ENCODE measurements at regions not wholly inside any gene's neighbourhood (a gene's known extent, or its start where the extent isn't known, plus 50 kb on each side); places are given as distances from the start of the nearest gene placed in this dataset.

DNA sequence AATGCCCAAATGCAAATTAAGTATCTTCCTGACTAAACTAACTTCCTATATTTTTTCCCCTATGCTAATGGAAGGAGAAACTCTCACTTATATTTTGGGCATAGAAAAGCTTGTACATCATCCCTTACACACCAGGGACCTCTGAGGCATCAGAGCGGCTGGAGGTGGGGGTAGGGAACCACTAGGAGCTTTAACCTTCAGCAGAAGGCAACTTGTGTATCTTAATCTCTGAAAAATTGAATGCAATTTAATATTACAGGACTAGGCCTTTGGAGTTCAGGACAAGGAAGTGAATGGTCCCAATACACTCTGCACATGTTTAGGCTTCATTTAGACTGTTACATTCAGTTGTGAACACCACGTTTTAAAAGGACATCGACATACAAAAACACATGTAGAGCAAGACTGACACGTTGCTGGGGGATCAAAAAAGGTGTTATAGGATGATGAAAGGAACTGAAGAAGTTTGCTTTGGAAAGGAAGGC lies 85.9 kb downstream of the NAV1 start:
- Histone ChIP-seq H3K4me3 (ENCODE audit: low read depth in 1 of 2, low read length in 2 of 2) (no peak overlapping the region), H3K36me3 (ENCODE audit: control insufficient read depth in 1 of 2, insufficient read depth in 2 of 2, low read length in 2 of 2) (no peaks in the 10 kb centered on the region), H3K9me3 (ENCODE audit: control insufficient read depth in 1 of 2, low read length in 2 of 2) (no peaks in the 10 kb centered on the region), H3K27ac (ENCODE audit: low read depth, low read length) (no peak overlapping the region), H3K9ac (ENCODE audit: low read depth in 1 of 2, low read length in 2 of 2) (no peak overlapping the region), H3K27me3 (ENCODE audit: control insufficient read depth in 1 of 2, insufficient read depth in 2 of 2, low read length in 2 of 2) (no peaks in the 10 kb centered on the region), H3K4me1 (ENCODE audit: control insufficient read depth in 1 of 2, insufficient read depth in 2 of 2, low read length in 2 of 2) (peaks cover 4 to 11% of the 10 kb centered on the region in 2 donors)

GRCh38 chr1:201625226-201625761 lies 86.4 kb downstream of the NAV1 start:
- Histone ChIP-seq H3K27ac (ENCODE audit: low read depth, low read length) (no peak overlapping the region), H3K9me3 (ENCODE audit: control insufficient read depth in 1 of 2, low read length in 2 of 2) (no peaks in the 10 kb centered on the region), H3K9ac (ENCODE audit: low read depth in 1 of 2, low read length in 2 of 2) (no peak overlapping the region), H3K36me3 (ENCODE audit: control insufficient read depth in 1 of 2, insufficient read depth in 2 of 2, low read length in 2 of 2) (no peaks in the 10 kb centered on the region), H3K4me3 (ENCODE audit: low read depth in 1 of 2, low read length in 2 of 2) (no peak overlapping the region), H3K4me1 (ENCODE audit: control insufficient read depth in 1 of 2, insufficient read depth in 2 of 2, low read length in 2 of 2) (peaks cover 4 to 11% of the 10 kb centered on the region in 2 donors), H3K27me3 (ENCODE audit: control insufficient read depth in 1 of 2, insufficient read depth in 2 of 2, low read length in 2 of 2) (no peaks in the 10 kb centered on the region)

GRCh38 chr1:201625851-201626251 lies 86.9 kb downstream of the NAV1 start:
- Histone ChIP-seq H3K4me3 (ENCODE audit: low read depth in 1 of 2, low read length in 2 of 2) (no peak overlapping the region), H3K9me3 (ENCODE audit: control insufficient read depth in 1 of 2, low read length in 2 of 2) (no peaks in the 10 kb centered on the region), H3K9ac (ENCODE audit: low read depth in 1 of 2, low read length in 2 of 2) (no peak overlapping the region), H3K36me3 (ENCODE audit: control insufficient read depth in 1 of 2, insufficient read depth in 2 of 2, low read length in 2 of 2) (no peaks in the 10 kb centered on the region), H3K27me3 (ENCODE audit: control insufficient read depth in 1 of 2, insufficient read depth in 2 of 2, low read length in 2 of 2) (no peaks in the 10 kb centered on the region), H3K4me1 (ENCODE audit: control insufficient read depth in 1 of 2, insufficient read depth in 2 of 2, low read length in 2 of 2) (peaks cover 4 to 11% of the 10 kb centered on the region in 2 donors), H3K27ac (ENCODE audit: low read depth, low read length) (no peak overlapping the region)

GRCh38 chr1:201626629-201627275 lies 87.8 kb downstream of the NAV1 start:
- Histone ChIP-seq H3K4me1 (ENCODE audit: control insufficient read depth in 1 of 2, insufficient read depth in 2 of 2, low read length in 2 of 2) (peaks cover 4 to 11% of the 10 kb centered on the region in 2 donors), H3K27ac (ENCODE audit: low read depth, low read length) (no peak overlapping the region), H3K4me3 (ENCODE audit: low read depth in 1 of 2, low read length in 2 of 2) (no peak overlapping the region), H3K27me3 (ENCODE audit: control insufficient read depth in 1 of 2, insufficient read depth in 2 of 2, low read length in 2 of 2) (no peaks in the 10 kb centered on the region), H3K36me3 (ENCODE audit: control insufficient read depth in 1 of 2, insufficient read depth in 2 of 2, low read length in 2 of 2) (no peaks in the 10 kb centered on the region), H3K9me3 (ENCODE audit: control insufficient read depth in 1 of 2, low read length in 2 of 2) (no peaks in the 10 kb centered on the region), H3K9ac (ENCODE audit: low read depth in 1 of 2, low read length in 2 of 2) (no peak overlapping the region)

GRCh38 chr1:201628490-201628889 lies 89.6 kb downstream of the NAV1 start:
- no peaks in the 10 kb centered on the region for H3K9me3 ChIP-seq (ENCODE audit: control insufficient read depth in 1 of 2, low read length in 2 of 2)
- H3K36me3 ChIP-seq (ENCODE audit: control insufficient read depth in 1 of 2, insufficient read depth in 2 of 2, low read length in 2 of 2), result no peaks in the 10 kb centered on the region
- H3K4me1 ChIP-seq (ENCODE audit: control insufficient read depth in 1 of 2, insufficient read depth in 2 of 2, low read length in 2 of 2), result peaks cover 17 to 27% of the 10 kb centered on the region in 2 donors
- no peaks in the 10 kb centered on the region for H3K27me3 ChIP-seq (ENCODE audit: control insufficient read depth in 1 of 2, insufficient read depth in 2 of 2, low read length in 2 of 2)
- H3K9ac ChIP-seq (ENCODE audit: low read depth in 1 of 2, low read length in 2 of 2), result no peak overlapping the region
- H3K4me3 ChIP-seq (ENCODE audit: low read depth in 1 of 2, low read length in 2 of 2), result no peak overlapping the region
- no peak overlapping the region for H3K27ac ChIP-seq (ENCODE audit: low read depth, low read length)

DNA sequence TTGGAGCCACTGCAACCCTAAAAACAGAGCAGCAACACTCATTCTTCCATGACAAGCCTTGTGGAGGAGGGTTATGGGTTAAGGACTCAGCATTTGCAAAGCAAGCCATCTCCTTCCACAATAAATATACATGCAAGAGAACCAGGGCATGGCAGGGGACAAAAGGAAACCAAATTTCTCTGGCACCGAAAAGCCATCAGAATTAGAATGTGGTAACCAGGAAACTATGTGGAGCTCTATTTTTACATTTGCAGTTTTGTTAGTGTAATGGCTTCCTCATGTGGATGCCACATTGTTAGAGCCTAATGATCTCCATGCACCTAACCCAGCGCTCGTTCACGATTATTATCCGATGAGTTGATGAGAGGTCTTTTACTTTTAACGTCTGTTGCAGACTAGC lies 91.7 kb downstream of the NAV1 start:
- Histone ChIP-seq H3K4me3 (ENCODE audit: low read depth in 1 of 2, low read length in 2 of 2) (no peak overlapping the region), H3K27me3 (ENCODE audit: control insufficient read depth in 1 of 2, insufficient read depth in 2 of 2, low read length in 2 of 2) (no peaks in the 10 kb centered on the region), H3K27ac (ENCODE audit: low read depth, low read length) (no peak overlapping the region), H3K9me3 (ENCODE audit: control insufficient read depth in 1 of 2, low read length in 2 of 2) (no peaks in the 10 kb centered on the region), H3K36me3 (ENCODE audit: control insufficient read depth in 1 of 2, insufficient read depth in 2 of 2, low read length in 2 of 2) (no peaks in the 10 kb centered on the region), H3K9ac (ENCODE audit: low read depth in 1 of 2, low read length in 2 of 2) (no peak overlapping the region), H3K4me1 (ENCODE audit: control insufficient read depth in 1 of 2, insufficient read depth in 2 of 2, low read length in 2 of 2) (peaks cover 21 to 28% of the 10 kb centered on the region in 2 donors)

DNA sequence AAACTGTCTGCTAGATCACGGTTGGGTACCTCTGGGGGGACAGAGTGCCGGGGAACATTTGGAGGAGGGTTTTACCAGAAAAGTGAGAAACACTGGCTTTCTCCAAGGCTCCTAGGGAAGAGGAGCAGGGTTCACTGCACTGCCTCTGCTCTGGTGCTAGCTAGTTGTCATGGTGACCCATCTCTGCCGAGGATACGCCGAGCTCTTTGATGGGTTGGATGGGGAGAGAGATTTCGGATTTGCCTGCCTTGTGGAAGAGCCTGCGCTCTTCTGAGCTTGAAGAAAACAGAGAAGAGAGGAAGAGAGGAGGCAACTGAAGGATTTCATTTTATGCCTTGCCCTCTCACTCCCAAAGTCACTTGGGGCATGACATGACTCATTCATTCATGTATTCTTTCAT lies 92.1 kb downstream of the NAV1 start:
- H3K4me3 ChIP-seq (ENCODE audit: low read depth in 1 of 2, low read length in 2 of 2), result no peak overlapping the region
- H3K27me3 ChIP-seq (ENCODE audit: control insufficient read depth in 1 of 2, insufficient read depth in 2 of 2, low read length in 2 of 2), result no peaks in the 10 kb centered on the region
- H3K9me3 ChIP-seq (ENCODE audit: control insufficient read depth in 1 of 2, low read length in 2 of 2), result no peaks in the 10 kb centered on the region
- H3K27ac ChIP-seq (ENCODE audit: low read depth, low read length), result no peak overlapping the region
- H3K4me1 ChIP-seq (ENCODE audit: control insufficient read depth in 1 of 2, insufficient read depth in 2 of 2, low read length in 2 of 2), result peaks cover 19 to 27% of the 10 kb centered on the region in 2 donors
- H3K36me3 ChIP-seq (ENCODE audit: control insufficient read depth in 1 of 2, insufficient read depth in 2 of 2, low read length in 2 of 2), result no peaks in the 10 kb centered on the region
- H3K9ac ChIP-seq (ENCODE audit: low read depth in 1 of 2, low read length in 2 of 2), result no peak overlapping the region

- H3K27me3 ChIP-seq (ENCODE audit: control insufficient read depth in 1 of 2, insufficient read depth in 2 of 2, low read length in 2 of 2), result no peaks in the 10 kb centered on the region
- H3K9ac ChIP-seq (ENCODE audit: low read depth in 1 of 2, low read length in 2 of 2), result no peak overlapping the region
- H3K36me3 ChIP-seq (ENCODE audit: control insufficient read depth in 1 of 2, insufficient read depth in 2 of 2, low read length in 2 of 2), result no peaks in the 10 kb centered on the region
- H3K4me3 ChIP-seq (ENCODE audit: low read depth in 1 of 2, low read length in 2 of 2), result no peak overlapping the region
- H3K4me1 ChIP-seq (ENCODE audit: control insufficient read depth in 1 of 2, insufficient read depth in 2 of 2, low read length in 2 of 2), result peaks cover 17 to 27% of the 10 kb centered on the region in 2 donors
- no peak overlapping the region for H3K27ac ChIP-seq (ENCODE audit: low read depth, low read length)
- H3K9me3 ChIP-seq (ENCODE audit: control insufficient read depth in 1 of 2, low read length in 2 of 2), result no peaks in the 10 kb centered on the region
Measured at GRCh38 chr1:201632364-201632952, 93.5 kb downstream of the NAV1 start.

GRCh38 chr1:201633297-201633696 lies 94.4 kb downstream of the NAV1 start:
- Histone ChIP-seq H3K4me3 (ENCODE audit: low read depth in 1 of 2, low read length in 2 of 2) (no peak overlapping the region), H3K9me3 (ENCODE audit: control insufficient read depth in 1 of 2, low read length in 2 of 2) (no peaks in the 10 kb centered on the region), H3K27me3 (ENCODE audit: control insufficient read depth in 1 of 2, insufficient read depth in 2 of 2, low read length in 2 of 2) (no peaks in the 10 kb centered on the region), H3K27ac (ENCODE audit: low read depth, low read length) (no peak overlapping the region), H3K4me1 (ENCODE audit: control insufficient read depth in 1 of 2, insufficient read depth in 2 of 2, low read length in 2 of 2) (peaks cover 17 to 27% of the 10 kb centered on the region in 2 donors), H3K36me3 (ENCODE audit: control insufficient read depth in 1 of 2, insufficient read depth in 2 of 2, low read length in 2 of 2) (no peaks in the 10 kb centered on the region), H3K9ac (ENCODE audit: low read depth in 1 of 2, low read length in 2 of 2) (no peak overlapping the region)

DNA sequence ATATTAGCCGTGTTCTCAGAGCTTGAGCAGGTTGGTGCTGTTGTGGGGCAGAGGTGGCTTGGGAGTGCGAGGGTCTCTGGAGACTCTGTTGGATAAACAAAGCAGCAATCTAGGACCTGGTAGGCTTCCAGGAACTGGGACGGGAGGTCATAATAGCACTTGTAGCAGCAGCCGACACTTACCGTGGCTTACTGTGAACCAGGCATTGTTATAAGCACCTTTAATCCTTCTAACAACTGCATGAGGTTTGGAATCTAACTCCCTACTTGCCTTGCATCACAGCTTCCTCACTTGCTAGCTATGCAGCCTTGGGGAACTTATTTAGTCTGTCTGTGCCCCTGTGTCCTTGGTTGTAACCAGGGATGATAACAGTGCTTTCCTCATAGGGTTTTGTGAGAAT lies 94.9 kb downstream of the NAV1 start:
- peaks cover 17 to 23% of the 10 kb centered on the region in 2 donors for H3K4me1 ChIP-seq (ENCODE audit: control insufficient read depth in 1 of 2, insufficient read depth in 2 of 2, low read length in 2 of 2)
- no peak overlapping the region for H3K9ac ChIP-seq (ENCODE audit: low read depth in 1 of 2, low read length in 2 of 2)
- H3K9me3 ChIP-seq (ENCODE audit: control insufficient read depth in 1 of 2, low read length in 2 of 2), result no peaks in the 10 kb centered on the region
- no peak overlapping the region for H3K4me3 ChIP-seq (ENCODE audit: low read depth in 1 of 2, low read length in 2 of 2)
- no peak overlapping the region for H3K27ac ChIP-seq (ENCODE audit: low read depth, low read length)
- no peaks in the 10 kb centered on the region for H3K36me3 ChIP-seq (ENCODE audit: control insufficient read depth in 1 of 2, insufficient read depth in 2 of 2, low read length in 2 of 2)
- H3K27me3 ChIP-seq (ENCODE audit: control insufficient read depth in 1 of 2, insufficient read depth in 2 of 2, low read length in 2 of 2), result no peaks in the 10 kb centered on the region
